GM18519 (cell line): ENCODE measurements at regions not wholly inside any gene's neighbourhood (a gene's known extent, or its start where the extent isn't known, plus 50 kb on each side); places are given as distances from the start of the nearest gene placed in this dataset.

Experiments used
- ATAC-seq: cut with Tn5 transposase; IDR thresholded peaks from one replicate; pipeline ENCODE4 v1.9.1; 2021; ENCODE audit warnings: mild to moderate bottlenecking, moderate library complexity; ENCODE audit not compliant: unreplicated experiment, low FRiP score

- no peak for ATAC-seq
These were observed 217.0 kb downstream of the OSR1 start for GRCh38 chr2:19141234-19142004.

- ATAC-seq: no peak
These were observed 217.8 kb downstream of the OSR1 start for GRCh38 chr2:19140463-19141208.

- ATAC-seq: no peak
These were observed 219.0 kb downstream of the OSR1 start for GRCh38 chr2:19139386-19139785.

GRCh38 chr2:19138264-19138825, 220.1 kb downstream of the OSR1 start:
- no peak for ATAC-seq

- ATAC-seq: no peak
These were observed 221.0 kb downstream of the OSR1 start for GRCh38 chr2:19137433-19137832.

GRCh38 chr2:19132967-19133366, 225.5 kb downstream of the OSR1 start:
- no peak for ATAC-seq

- ATAC-seq: no peak
These were observed 226.6 kb downstream of the OSR1 start for GRCh38 chr2:19131871-19132270.

GRCh38 chr2:19128148-19128547, 230.3 kb downstream of the OSR1 start:
- ATAC-seq: no peak

GRCh38 chr2:19127616-19128015, 230.8 kb downstream of the OSR1 start:
- ATAC-seq: no peak

- no peak for ATAC-seq
These were observed 232.3 kb downstream of the OSR1 start for GRCh38 chr2:19125901-19126680.

GRCh38 chr2:19124135-19124534, 234.3 kb downstream of the OSR1 start:
- ATAC-seq: no peak

- ATAC-seq: no peak
These were observed 234.9 kb downstream of the OSR1 start for GRCh38 chr2:19123556-19123955.

- no peak for ATAC-seq
These were observed 236.2 kb downstream of the OSR1 start for GRCh38 chr2:19122220-19122619.

- no peak for ATAC-seq
These were observed 237.3 kb downstream of the OSR1 start for GRCh38 chr2:19120941-19121750.

GRCh38 chr2:19120181-19120580, 238.2 kb downstream of the OSR1 start:
- ATAC-seq: no peak

GRCh38 chr2:19119326-19120001, 239.0 kb downstream of the OSR1 start:
- ATAC-seq: no peak

GRCh38 chr2:19116918-19117317, 241.5 kb downstream of the OSR1 start:
- ATAC-seq: no peak

- ATAC-seq: no peak
These were observed 243.6 kb downstream of the OSR1 start for GRCh38 chr2:19114754-19115231.

GRCh38 chr2:19114126-19114525, 244.3 kb downstream of the OSR1 start:
- no peak for ATAC-seq
